SJSA1 (cell line): ENCODE measurements at regions not wholly inside any gene's neighbourhood (a gene's known extent, or its start where the extent isn't known, plus 50 kb on each side); places are given as distances from the start of the nearest gene placed in this dataset.

Source experiments
- DNase-seq, 2 experiments: peaks; one replicate each; pipeline ENCODE4 v3.0.0-alpha.2; 2015 to 2020; ENCODE audit warnings: low spot score in 2 of 2, low read depth in 1 of 2
- H3K27ac ChIP-seq: fragments of 250-450 bp; sonication (Bioruptor Pico); 2 replicates; pipeline ENCODE4 v1.5.1; 2020; ENCODE audit warnings: mild to moderate bottlenecking, moderate library complexity
- H3K27me3 ChIP-seq: fragments of 250-450 bp; sonication (Bioruptor Pico); replicated peaks from 2 replicates; pipeline ENCODE4 v1.5.1; 2020; ENCODE audit warnings: mild to moderate bottlenecking, moderate library complexity
- H3K36me3 ChIP-seq: fragments of 250-450 bp; sonication (Bioruptor Pico); 2 replicates; pipeline ENCODE4 v1.5.1; 2020; ENCODE audit warnings: mild to moderate bottlenecking
- H3K4me1 ChIP-seq: fragments of 250-450 bp; sonication (Bioruptor Pico); replicated peaks from 2 replicates; pipeline ENCODE4 v1.6.1; 2021; ENCODE audit warnings: mild to moderate bottlenecking
- H3K4me3 ChIP-seq: fragments of 250-450 bp; sonication (Bioruptor Pico); 2 replicates; pipeline ENCODE4 v1.5.1; 2020; ENCODE audit warnings: mild to moderate bottlenecking
- H3K9me3 ChIP-seq: fragments of 250-450 bp; sonication (Bioruptor Pico); replicated peaks from 2 replicates; pipeline ENCODE4 v1.5.1; 2020; ENCODE audit warnings: mild to moderate bottlenecking

DNA sequence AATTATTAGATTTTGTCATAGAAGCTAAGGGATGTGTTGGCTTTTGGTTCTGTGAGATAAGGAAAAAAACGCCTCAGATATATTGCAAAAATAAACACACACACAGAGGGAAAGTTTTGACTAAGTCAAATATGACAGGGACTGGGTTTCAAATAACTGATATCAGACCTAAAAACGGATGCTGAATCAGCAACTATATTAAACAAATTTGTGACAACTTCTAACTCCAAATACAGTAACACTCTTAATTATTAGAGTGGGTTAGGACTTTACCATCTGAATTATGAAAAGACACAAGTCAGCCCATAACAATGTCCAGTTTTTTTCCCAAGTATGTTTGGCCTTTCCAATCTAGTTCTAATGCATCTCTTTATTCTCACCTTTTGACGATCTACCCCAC lies 2693.1 kb downstream of the ARAP2 start:
- Histone ChIP-seq H3K27ac (no peak overlapping the region), H3K27me3 (no peaks in the 10 kb centered on the region), H3K9me3 (no peaks in the 10 kb centered on the region), H3K36me3 (no peaks in the 10 kb centered on the region), H3K4me3 (no peak overlapping the region), H3K4me1 (no peaks in the 10 kb centered on the region)
- DNase-seq: no peak

DNA sequence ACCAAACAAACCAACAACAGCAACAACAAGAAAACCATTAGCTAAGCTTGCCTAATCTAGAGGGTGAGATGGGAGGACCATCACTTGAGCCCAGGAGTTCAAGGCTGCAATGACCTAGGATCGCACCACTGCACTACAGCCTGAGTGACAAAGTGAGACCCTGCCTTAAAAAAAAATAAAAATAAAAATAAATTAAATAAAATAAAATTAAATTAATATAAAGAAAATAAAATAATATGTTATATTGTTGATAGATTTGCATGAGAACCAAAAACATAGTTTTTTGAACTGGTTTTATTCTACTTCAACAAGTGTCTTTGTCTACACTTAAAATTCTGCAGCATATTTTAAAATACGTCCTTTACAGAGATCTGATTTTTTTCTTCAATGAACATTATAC lies 2683.1 kb downstream of the ARAP2 start:
- DNase-seq: no peak
- H3K9me3 ChIP-seq: no peaks in the 10 kb centered on the region
- no peaks in the 10 kb centered on the region for H3K27me3 ChIP-seq
- H3K4me1 ChIP-seq: no peaks in the 10 kb centered on the region
- no peak overlapping the region for H3K4me3 ChIP-seq
- H3K36me3 ChIP-seq: no peaks in the 10 kb centered on the region
- H3K27ac ChIP-seq: no peak overlapping the region

DNA sequence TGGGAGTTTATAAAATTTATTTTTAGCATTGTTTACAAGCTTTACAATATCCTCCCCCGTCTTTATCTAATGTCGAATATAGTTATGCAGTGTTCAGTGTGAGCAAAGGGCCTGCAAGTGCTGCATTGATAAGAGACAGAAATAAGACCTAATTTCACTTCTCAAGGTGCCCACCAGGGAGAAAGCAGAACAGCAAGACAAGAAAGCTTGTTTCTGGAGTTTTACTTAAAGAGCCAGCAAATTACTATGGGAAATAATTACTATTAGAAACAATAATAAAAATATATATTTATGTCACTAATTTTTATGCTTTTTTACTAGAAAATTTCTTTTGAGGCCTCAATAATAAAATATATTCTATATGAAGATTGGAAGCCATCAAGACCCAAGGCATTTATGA lies 2677.7 kb downstream of the ARAP2 start:
- Histone ChIP-seq H3K27ac (no peak overlapping the region), H3K4me3 (no peak overlapping the region)
- DNase-seq: no peak

DNA sequence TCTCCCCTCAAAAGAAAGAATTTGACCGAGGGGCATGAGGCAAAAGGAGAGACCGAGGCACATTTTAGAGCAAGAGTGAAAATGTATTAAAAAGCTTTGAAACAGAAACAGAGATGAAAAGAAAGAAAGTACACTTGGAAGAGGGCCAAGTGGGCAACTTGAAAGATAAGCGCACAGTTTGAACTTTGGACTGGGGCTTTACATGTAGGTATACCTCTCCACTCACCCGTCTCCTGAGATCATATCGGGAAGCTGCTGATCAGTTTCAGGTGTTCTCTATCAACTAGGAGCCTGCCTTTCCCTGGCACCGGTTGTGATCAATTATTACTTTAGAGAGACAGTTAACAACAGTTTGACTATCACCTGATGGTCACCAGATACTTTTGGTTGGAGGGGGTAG lies 2666.5 kb downstream of the ARAP2 start:
- H3K27ac ChIP-seq: no peak overlapping the region
- H3K36me3 ChIP-seq: no peaks in the 10 kb centered on the region
- no peak overlapping the region for H3K4me3 ChIP-seq
- DNase-seq: no peak
- no peaks in the 10 kb centered on the region for H3K27me3 ChIP-seq
- H3K4me1 ChIP-seq: no peaks in the 10 kb centered on the region
- H3K9me3 ChIP-seq: no peaks in the 10 kb centered on the region

More for the DNA sequence above, 2677.7 kb downstream of the ARAP2 start:
- no peaks in the 10 kb centered on the region for H3K4me1 ChIP-seq
- H3K36me3 ChIP-seq: no peaks in the 10 kb centered on the region
- H3K27me3 ChIP-seq: no peaks in the 10 kb centered on the region
- no peaks in the 10 kb centered on the region for H3K9me3 ChIP-seq

DNA sequence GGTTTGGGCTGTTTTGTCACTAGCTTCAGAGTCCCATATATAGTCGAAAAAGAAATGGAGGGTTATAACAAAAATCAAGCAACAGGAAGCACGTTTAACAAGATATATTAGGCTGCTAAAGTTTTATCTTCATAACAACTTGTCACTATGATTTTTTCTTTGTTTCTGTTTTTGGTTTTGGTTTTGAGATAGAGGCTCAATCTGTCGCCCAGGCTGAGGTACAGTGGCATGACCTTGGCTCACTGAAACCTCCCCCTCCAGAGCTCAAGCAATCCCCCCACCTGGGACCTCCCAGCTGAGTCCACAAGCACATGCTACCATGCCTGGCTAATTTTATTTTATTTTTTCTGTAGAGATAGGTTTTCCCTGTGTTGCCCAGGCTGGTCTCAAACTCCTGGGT lies 2664.4 kb downstream of the ARAP2 start:
- no peak for DNase-seq
- Histone ChIP-seq H3K4me1 (no peaks in the 10 kb centered on the region), H3K36me3 (no peaks in the 10 kb centered on the region), H3K27me3 (no peaks in the 10 kb centered on the region), H3K9me3 (no peaks in the 10 kb centered on the region), H3K4me3 (no peak overlapping the region), H3K27ac (no peak overlapping the region)

DNA sequence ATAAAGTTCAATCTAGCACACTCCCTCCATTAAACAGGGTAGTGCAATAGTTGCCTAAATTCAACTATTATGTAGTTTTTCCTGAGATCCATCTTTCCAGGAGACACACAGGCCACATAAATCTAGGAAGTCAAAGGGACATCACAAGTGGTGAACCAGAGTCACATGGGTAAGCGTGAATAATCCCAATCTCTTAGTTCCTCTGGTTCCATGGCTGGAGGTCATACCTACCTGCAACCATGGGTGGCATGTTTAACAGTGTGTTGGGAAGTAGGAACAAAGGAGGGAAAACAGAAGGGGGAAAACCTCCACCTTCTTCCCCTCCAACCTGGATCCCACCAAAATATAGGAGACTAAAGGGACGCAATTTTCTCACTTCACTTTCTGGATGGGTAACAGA lies 2651.6 kb downstream of the ARAP2 start:
- Histone ChIP-seq H3K4me1 (no peaks in the 10 kb centered on the region), H3K36me3 (no peaks in the 10 kb centered on the region), H3K27ac (no peak overlapping the region), H3K4me3 (no peak overlapping the region), H3K9me3 (no peaks in the 10 kb centered on the region), H3K27me3 (no peaks in the 10 kb centered on the region)
- DNase-seq: no peak

DNA sequence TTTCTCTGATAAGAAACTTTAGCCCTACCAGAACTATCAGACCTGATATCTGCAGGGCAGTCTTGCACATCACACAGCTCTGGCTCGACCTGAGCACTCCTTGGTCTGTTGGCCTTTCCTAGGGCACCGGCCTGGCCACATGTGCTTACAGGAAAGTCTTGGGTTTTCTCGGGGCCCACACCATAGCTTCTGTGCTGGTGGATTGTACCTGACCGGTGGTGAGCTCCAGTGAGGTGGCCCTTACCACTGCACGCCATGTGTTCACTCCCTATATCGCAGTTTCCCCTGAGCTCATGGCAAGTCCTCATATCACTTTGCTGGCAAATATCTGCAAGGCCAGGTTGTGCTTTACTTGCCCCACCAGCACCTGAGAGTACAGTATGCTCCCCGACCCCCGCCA lies 2637.4 kb downstream of the ARAP2 start:
- Histone ChIP-seq H3K9me3 (no peaks in the 10 kb centered on the region), H3K4me3 (no peak overlapping the region), H3K27me3 (no peaks in the 10 kb centered on the region), H3K27ac (no peak overlapping the region), H3K4me1 (no peaks in the 10 kb centered on the region), H3K36me3 (no peaks in the 10 kb centered on the region)
- no peak for DNase-seq

DNA sequence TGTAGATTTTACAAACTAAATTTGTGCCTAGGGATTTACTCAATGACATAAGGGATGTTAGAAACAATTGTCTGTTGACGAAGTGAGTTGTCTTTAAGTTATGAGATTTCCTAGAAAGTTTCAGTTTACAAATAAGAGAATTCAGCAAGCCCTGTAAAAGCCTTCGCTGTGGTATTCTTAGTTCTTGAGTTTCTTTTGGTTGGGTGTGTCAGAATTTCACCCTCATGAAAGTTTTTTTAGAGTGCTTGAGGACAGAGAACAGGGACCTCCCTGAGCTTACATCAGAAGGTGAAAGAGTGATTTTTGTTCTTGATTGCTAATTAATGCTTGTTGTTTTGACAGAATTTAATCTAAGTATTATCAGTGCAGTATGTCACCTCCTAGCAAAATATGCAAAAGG lies 2628.2 kb downstream of the ARAP2 start:
- no peaks in the 10 kb centered on the region for H3K36me3 ChIP-seq
- no peaks in the 10 kb centered on the region for H3K4me1 ChIP-seq
- no peaks in the 10 kb centered on the region for H3K9me3 ChIP-seq
- no peak for DNase-seq
- no peak overlapping the region for H3K4me3 ChIP-seq
- no peaks in the 10 kb centered on the region for H3K27me3 ChIP-seq
- no peak overlapping the region for H3K27ac ChIP-seq

DNA sequence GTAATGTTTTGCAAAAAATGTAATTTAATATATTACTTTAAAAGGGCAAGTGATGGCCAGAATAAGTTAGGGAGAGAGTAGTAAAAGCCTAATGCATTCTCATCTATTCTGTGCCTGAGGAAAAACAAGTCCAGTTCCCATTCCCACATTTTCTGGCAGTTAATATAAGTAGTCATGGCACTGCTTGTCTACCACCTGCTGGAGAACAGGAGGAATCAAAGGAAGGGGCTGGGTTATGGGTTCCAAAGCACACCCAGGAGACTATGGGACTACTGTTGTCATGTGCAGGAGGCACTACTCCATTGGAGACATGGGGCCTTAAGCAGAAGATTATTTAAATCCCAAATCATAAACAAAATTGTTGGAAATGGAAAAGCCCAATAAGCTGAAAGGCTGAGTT lies 2618.6 kb downstream of the ARAP2 start:
- Histone ChIP-seq H3K4me3 (no peak overlapping the region), H3K9me3 (no peaks in the 10 kb centered on the region), H3K27ac (no peak overlapping the region), H3K36me3 (no peaks in the 10 kb centered on the region), H3K4me1 (no peaks in the 10 kb centered on the region), H3K27me3 (no peaks in the 10 kb centered on the region)
- DNase-seq: no peak

DNA sequence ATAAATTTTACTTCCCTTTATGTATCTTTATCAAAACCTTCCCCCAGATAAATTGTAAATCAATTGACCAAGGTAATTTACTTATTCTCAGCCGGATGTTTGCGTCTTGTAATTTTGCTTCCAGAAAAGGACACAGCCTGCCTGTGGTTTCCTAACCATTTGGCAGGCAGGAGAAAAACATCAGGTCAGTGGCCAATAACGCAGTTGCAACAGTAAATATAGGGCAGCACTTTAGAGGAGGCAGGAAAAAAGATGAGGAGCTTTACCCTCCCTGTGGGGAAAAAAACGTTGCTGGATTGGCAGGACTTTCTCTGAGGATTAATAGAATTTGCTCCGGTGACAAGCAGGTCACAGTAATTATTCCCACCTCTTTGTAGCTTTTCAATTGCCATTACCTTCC lies 2618.1 kb downstream of the ARAP2 start:
- Histone ChIP-seq H3K27ac (no peak overlapping the region), H3K4me1 (no peaks in the 10 kb centered on the region), H3K36me3 (no peaks in the 10 kb centered on the region), H3K4me3 (no peak overlapping the region), H3K9me3 (no peaks in the 10 kb centered on the region), H3K27me3 (no peaks in the 10 kb centered on the region)
- DNase-seq: no peak

DNA sequence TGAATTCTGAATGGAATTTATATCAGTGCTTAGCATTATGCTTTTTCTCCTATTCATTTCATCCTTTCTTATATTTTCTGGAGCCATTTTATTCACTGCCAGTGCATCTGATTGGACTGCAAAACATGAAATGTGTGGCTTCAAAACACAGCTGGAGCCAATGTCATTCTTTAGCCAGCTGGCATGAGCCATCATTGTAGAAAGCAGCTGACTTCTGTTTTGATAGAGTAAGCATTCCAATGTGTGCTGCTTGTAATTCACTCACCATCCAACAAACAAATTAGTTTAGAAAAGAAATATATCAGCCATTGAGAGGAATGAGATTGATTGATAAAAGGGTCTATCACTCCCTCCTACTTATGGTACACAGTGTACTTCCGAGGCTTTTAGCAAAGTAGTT lies 2616.0 kb downstream of the ARAP2 start:
- no peaks in the 10 kb centered on the region for H3K27me3 ChIP-seq
- no peak overlapping the region for H3K4me3 ChIP-seq
- no peaks in the 10 kb centered on the region for H3K4me1 ChIP-seq
- H3K27ac ChIP-seq: no peak overlapping the region
- no peak for DNase-seq
- no peaks in the 10 kb centered on the region for H3K36me3 ChIP-seq
- H3K9me3 ChIP-seq: no peaks in the 10 kb centered on the region

DNA sequence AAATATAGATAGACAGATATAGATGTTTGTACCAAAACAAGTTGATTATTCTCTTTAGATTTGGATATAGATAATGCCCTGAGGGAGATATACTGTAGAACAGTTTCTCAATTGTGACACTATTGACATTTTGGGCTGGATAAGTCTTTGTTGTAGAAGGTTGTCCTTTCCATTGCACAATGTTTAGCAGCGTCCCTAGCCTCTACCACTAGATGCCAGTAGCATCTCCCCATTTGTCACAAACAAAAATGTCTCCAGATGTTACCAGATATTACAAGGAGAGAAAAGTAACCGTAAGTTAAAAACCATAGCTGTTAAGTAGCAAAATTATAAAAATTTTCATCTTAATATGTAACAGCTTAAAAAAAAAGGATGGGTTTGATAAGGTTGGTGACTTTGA lies 2595.3 kb downstream of the ARAP2 start:
- DNase-seq: no peak

DNA sequence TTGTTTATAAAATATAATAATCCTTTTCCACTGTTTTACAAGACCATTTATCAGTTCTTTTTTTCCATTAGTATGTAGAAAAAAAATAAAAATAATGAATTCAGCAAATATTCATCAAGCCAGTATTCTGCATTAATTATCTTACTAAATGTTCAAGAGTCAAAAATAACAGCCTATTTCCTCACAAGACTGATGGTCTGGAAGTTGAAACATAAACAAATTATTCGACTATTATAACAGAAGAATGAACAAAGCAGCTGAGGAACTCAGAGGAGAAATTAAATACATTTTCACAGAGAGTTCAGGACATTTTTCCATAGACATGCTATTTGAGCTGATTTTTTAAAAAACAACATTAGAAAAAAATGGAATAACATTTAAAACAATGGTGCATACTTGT lies 2594.8 kb downstream of the ARAP2 start:
- no peak for DNase-seq
- Histone ChIP-seq H3K4me3 (no peak overlapping the region), H3K9me3 (no peaks in the 10 kb centered on the region), H3K27me3 (no peaks in the 10 kb centered on the region), H3K27ac (no peak overlapping the region), H3K36me3 (no peaks in the 10 kb centered on the region), H3K4me1 (no peaks in the 10 kb centered on the region)

More for the DNA sequence above, 2595.3 kb downstream of the ARAP2 start:
- no peaks in the 10 kb centered on the region for H3K36me3 ChIP-seq
- H3K4me1 ChIP-seq: no peaks in the 10 kb centered on the region
- H3K9me3 ChIP-seq: no peaks in the 10 kb centered on the region
- no peak overlapping the region for H3K4me3 ChIP-seq
- H3K27me3 ChIP-seq: no peaks in the 10 kb centered on the region
- no peak overlapping the region for H3K27ac ChIP-seq

DNA sequence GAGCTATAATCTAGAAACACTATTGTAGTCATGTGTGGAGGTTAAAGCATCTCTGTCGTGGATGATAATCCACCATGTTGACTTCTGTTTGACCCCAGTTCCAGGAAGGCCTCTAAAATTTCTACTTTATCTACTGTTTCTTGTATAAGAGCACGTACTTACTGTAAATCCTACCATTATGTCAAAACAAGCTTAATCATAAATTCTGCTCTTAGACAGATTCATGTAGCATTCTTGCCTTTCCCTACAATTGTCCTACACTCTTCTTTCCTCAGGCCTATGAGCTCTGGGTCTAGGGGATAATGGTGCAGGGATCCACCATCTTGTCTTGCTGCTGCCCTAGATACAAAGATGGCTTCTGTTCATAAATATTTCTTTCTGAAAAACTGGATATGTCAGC lies 2594.3 kb downstream of the ARAP2 start:
- Histone ChIP-seq H3K27ac (no peak overlapping the region), H3K9me3 (no peaks in the 10 kb centered on the region), H3K36me3 (no peaks in the 10 kb centered on the region), H3K4me1 (no peaks in the 10 kb centered on the region), H3K27me3 (no peaks in the 10 kb centered on the region), H3K4me3 (no peak overlapping the region)
- no peak for DNase-seq

DNA sequence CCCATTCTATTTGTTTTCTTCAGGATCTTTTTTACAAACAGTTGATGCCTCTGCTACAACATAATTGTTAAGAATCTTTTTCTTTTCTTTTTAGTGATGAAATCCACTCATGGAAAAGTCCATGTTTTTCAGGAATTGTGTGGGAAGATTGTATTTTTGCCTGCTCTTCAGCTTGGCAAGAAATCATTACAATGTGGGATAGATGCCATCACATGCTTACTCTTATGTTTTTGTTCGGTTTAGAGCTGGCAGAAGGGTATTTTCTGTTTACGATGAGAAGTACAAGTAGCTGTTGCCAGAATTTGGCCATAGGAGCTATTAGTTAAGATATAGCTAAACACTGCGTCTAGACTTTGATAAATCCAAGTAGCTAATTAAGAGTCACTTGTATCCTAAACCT lies 2585.3 kb downstream of the ARAP2 start:
- no peaks in the 10 kb centered on the region for H3K4me1 ChIP-seq
- no peak overlapping the region for H3K27ac ChIP-seq
- H3K9me3 ChIP-seq: no peaks in the 10 kb centered on the region
- no peaks in the 10 kb centered on the region for H3K36me3 ChIP-seq
- no peak for DNase-seq
- H3K27me3 ChIP-seq: no peaks in the 10 kb centered on the region
- H3K4me3 ChIP-seq: no peak overlapping the region
